HepG2 (cell line): ENCODE measurements at regions not wholly inside any gene's neighbourhood (a gene's known extent, or its start where the extent isn't known, plus 50 kb on each side); places are given as distances from the start of the nearest gene placed in this dataset.

Experiments
- ATAC-seq: fragments of 200-7000 bp; cut with Tn5 transposase; 3 replicates; pipeline ENCODE4 v1.9.1; 2020; ENCODE audit warnings: mild to moderate bottlenecking, moderate library complexity
- BruUV-seq: library from RNA; stranded (reverse); fragments of 400-500 nt; replicated peaks from 2 replicates; lab custom pipeline; 2021; lab: Mats Ljungman, UMichigan
- CTCF ChIA-PET: fragments of 300-600 bp; formaldehyde crosslinking; extraction: SDS; loops from one replicate; lab custom pipeline; 2021; ENCODE audit warnings: low total read pairs, inconsistent platforms, low intra/inter-chr PET ratio; lab: Yijun Ruan, JAX
- POLR2A ChIA-PET: fragments of 350-600 bp; sonication (Branson Sonifier 250); formaldehyde crosslinking; loops from one replicate; lab custom pipeline; 2020; ENCODE audit warnings: antibody characterized with exemption, inconsistent platforms; lab: Yijun Ruan, JAX
- DNase-seq: peaks from one replicate; pipeline ENCODE4 v3.0.0-alpha.2; 2015; ENCODE audit warnings: low spot score
- FAIRE-seq: peaks from 3 replicates; lab custom pipeline; 2011; peaks lifted over from hg19 to GRCh38; lab: Jason Lieb, UNC
- H2AFZ ChIP-seq: one replicate; pipeline ENCODE4 v1.6.1; 2011; ENCODE audit warnings: low read length, inconsistent platforms
- H3K27ac ChIP-seq: fragments of 300-600 bp; 3 replicates; pipeline ENCODE4 v1.8.0; 2011; ENCODE audit warnings: mixed run types, mild to moderate bottlenecking, mixed read lengths, low read length, inconsistent platforms; ENCODE audit not compliant: insufficient read depth; ENCODE audit errors: extremely low read length
- H3K27me3 ChIP-seq, 2 experiments: fragments of 200-600 bp in 1 of 2; 2 replicates in 1 of 2; 3 replicates in 1 of 2; pipeline versions ENCODE4 v1.6.0 to v1.8.0; 2011; ENCODE audit warnings: low read length in 2 of 2, mild to moderate bottlenecking in 2 of 2, moderate library complexity in 2 of 2, inconsistent platforms in 1 of 2; ENCODE audit not compliant: insufficient read depth in 2 of 2, control insufficient read depth in 1 of 2
- H3K36me3 ChIP-seq, 2 experiments: fragments of 200-600 bp in 1 of 2; replicated peaks in 1 of 2; 2 replicates in 1 of 2; 3 replicates in 1 of 2; pipeline versions ENCODE4 v1.5.1 to v1.8.0; 2011; ENCODE audit warnings: low read length in 2 of 2, inconsistent platforms in 1 of 2; ENCODE audit not compliant: insufficient read depth in 2 of 2, control insufficient read depth in 1 of 2
- H3K4me1 ChIP-seq: 2 replicates; pipeline ENCODE4 v1.5.1; 2012; ENCODE audit warnings: low read length, inconsistent platforms; ENCODE audit not compliant: insufficient read depth
- H3K4me2 ChIP-seq: 2 replicates; pipeline ENCODE4 v1.6.0; 2011; ENCODE audit warnings: low read depth, low read length, inconsistent platforms
- H3K4me3 ChIP-seq, 3 experiments: fragments of 200-600 bp in 1 of 3; sonication (generic), shearing (Covaris generic) in 1 of 3; replicated peaks in 1 of 3; 2 replicates each; pipeline ENCODE4 v1.5.1; 2011 to 2016; ENCODE audit warnings: low read length in 3 of 3, inconsistent platforms in 2 of 3, low read depth in 2 of 3, mild to moderate bottlenecking in 2 of 3, control low read depth in 1 of 3, mixed read lengths in 1 of 3; ENCODE audit not compliant: insufficient read depth in 1 of 3
- H3K79me2 ChIP-seq: one replicate; pipeline ENCODE4 v1.6.1; 2011; ENCODE audit warnings: low read length, inconsistent platforms; ENCODE audit not compliant: insufficient read depth
- H3K9ac ChIP-seq: 2 replicates; pipeline ENCODE4 v1.6.0; 2011; ENCODE audit warnings: mild to moderate bottlenecking, low read depth, low read length, inconsistent platforms; ENCODE audit not compliant: insufficient read depth
- H3K9me3 ChIP-seq: 2 replicates; pipeline ENCODE4 v1.5.1; 2012; ENCODE audit warnings: mild to moderate bottlenecking, low read length
- H4K20me1 ChIP-seq: 2 replicates; pipeline ENCODE4 v1.6.0; 2011; ENCODE audit warnings: inconsistent platforms, mild to moderate bottlenecking, low read length, moderate library complexity; ENCODE audit not compliant: insufficient read depth
- ARNT ChIP-seq: fragments of 450-650 bp; IDR thresholded peaks from 2 replicates; pipeline ENCODE4 v1.6.1; 2017
- ATRX ChIP-seq: sonication (generic); formaldehyde crosslinking; IDR thresholded peaks from 2 replicates; pipeline ENCODE4 v1.4.0; 2020; ENCODE audit warnings: missing genetic modification reagents, borderline replicate concordance
- BRD4 ChIP-seq: sonication (generic); formaldehyde crosslinking; IDR thresholded peaks from 2 replicates; pipeline ENCODE4 v1.4.0; 2020; ENCODE audit warnings: missing genetic modification reagents
- HHEX ChIP-seq: IDR thresholded peaks from 2 replicates; pipeline ENCODE4 v1.6.1; 2016; ENCODE audit warnings: control low read depth
- HNRNPUL1 ChIP-seq: fragments of 200-400 bp; formaldehyde crosslinking; IDR thresholded peaks from 2 replicates; pipeline ENCODE4 v1.6.1; 2017; ENCODE audit warnings: low read depth, mild to moderate bottlenecking, low read length, moderate library complexity
- JUN ChIP-seq: sonication (generic); formaldehyde crosslinking; IDR thresholded peaks from 2 replicates; pipeline ENCODE4 v1.4.0; 2020; ENCODE audit warnings: mild to moderate bottlenecking, missing genetic modification reagents
- MED8 ChIP-seq: sonication (generic); formaldehyde crosslinking; IDR thresholded peaks from 2 replicates; pipeline ENCODE4 v1.8.1; 2023; ENCODE audit warnings: mild to moderate bottlenecking, missing genetic modification reagents; ENCODE audit not compliant: insufficient replicate concordance
- NFRKB ChIP-seq: fragments of 450-650 bp; IDR thresholded peaks from 2 replicates; pipeline ENCODE4 v1.6.1; 2017
- PREB ChIP-seq: sonication (generic); formaldehyde crosslinking; IDR thresholded peaks from 2 replicates; pipeline ENCODE4 v1.4.0; 2020; ENCODE audit warnings: missing genetic modification reagents
- PRMT3 ChIP-seq: sonication (generic); formaldehyde crosslinking; IDR thresholded peaks from 2 replicates; pipeline ENCODE4 v1.8.1; 2022; ENCODE audit warnings: low read depth, mild to moderate bottlenecking, moderate library complexity, missing genetic modification reagents, borderline replicate concordance
- SMARCC2 ChIP-seq: fragments of 450-650 bp; IDR thresholded peaks from 2 replicates; pipeline ENCODE4 v1.6.1; 2017; ENCODE audit warnings: antibody characterized with exemption, mild to moderate bottlenecking
- TARDBP ChIP-seq: sonication (generic); formaldehyde crosslinking; IDR thresholded peaks from 2 replicates; pipeline ENCODE4 v1.8.0; 2022; ENCODE audit warnings: mild to moderate bottlenecking, missing genetic modification reagents
- THYN1 ChIP-seq: sonication (generic); formaldehyde crosslinking; IDR thresholded peaks from 2 replicates; pipeline ENCODE4 v1.8.1; 2023; ENCODE audit warnings: low read depth, mild to moderate bottlenecking, moderate library complexity, missing genetic modification reagents, borderline replicate concordance
- ZBTB1 ChIP-seq: sonication (generic); formaldehyde crosslinking; IDR thresholded peaks from 2 replicates; pipeline ENCODE4 v1.4.0; 2020; ENCODE audit warnings: missing genetic modification reagents, borderline replicate concordance
- ZBTB38 ChIP-seq: sonication (generic); formaldehyde crosslinking; IDR thresholded peaks from 2 replicates; pipeline ENCODE4 v1.5.1; 2020; ENCODE audit warnings: mild to moderate bottlenecking, missing genetic modification reagents
- ZNF142 ChIP-seq: sonication (generic); formaldehyde crosslinking; IDR thresholded peaks from 2 replicates; pipeline ENCODE4 v1.4.0; 2020; ENCODE audit warnings: missing genetic modification reagents
- ZNF446 ChIP-seq: sonication (generic); formaldehyde crosslinking; IDR thresholded peaks from 2 replicates; pipeline ENCODE4 v1.5.0; 2020; ENCODE audit warnings: mild to moderate bottlenecking, missing genetic modification reagents
- ZNF800 ChIP-seq: sonication (generic); formaldehyde crosslinking; IDR thresholded peaks from 2 replicates; pipeline ENCODE4 v1.4.0; 2020; ENCODE audit warnings: missing genetic modification reagents
- WGBS: methylation state at CpG from one replicate; pipeline ENCODE4 v1.1.6; 2017; ENCODE audit warnings: low lambda C conversion rate; 5-methylcytosine and 5-hydroxymethylcytosine counted together
- in situ Hi-C: cut with HindIII; loops from 2 replicates; pipeline ENCODE4 v1.10.0; 2017; ENCODE audit warnings: low pct_unique_long_range_greater_than_20kb; ENCODE audit not compliant: extremely low pct_ligation_motif_present
- intact Hi-C: fragments of 100-400 bp; cut with micrococcal nuclease; formaldehyde crosslinking; loops from one replicate; pipeline ENCODE4 v1.10.0; 2022; ENCODE audit not compliant: unreplicated experiment

GRCh38 chr5:103397739-103398581 is 139.4 kb downstream of the MACIR start:
- intact Hi-C loops: no loop called here
- no peak overlapping the region for H3K27ac ChIP-seq
- H3K9ac ChIP-seq: no peak overlapping the region
- no peak overlapping the region for H3K4me2 ChIP-seq
- ATAC-seq (no peak), FAIRE-seq (no peak), DNase-seq (no peak)
- H3K4me1 ChIP-seq: no peaks in the 10 kb centered on the region
- POLR2A ChIA-PET: no interaction called here
- in situ Hi-C loops: no loop called here
- WGBS: 57% methylated on average over 8 of the region's 8 CpGs
- H4K20me1 ChIP-seq: no peaks in the 10 kb centered on the region
- no peak overlapping the region for H2AFZ ChIP-seq
- no peaks in the 10 kb centered on the region for H3K27me3 ChIP-seq
- H3K9me3 ChIP-seq: no peaks in the 10 kb centered on the region
- no peaks in the 10 kb centered on the region for H3K79me2 ChIP-seq
- no peaks in the 10 kb centered on the region for H3K36me3 ChIP-seq
- H3K4me3 ChIP-seq: no peak overlapping the region
- BruUV-seq: no TSS peak
- CTCF ChIA-PET: no interaction called here
- TF ChIP-seq SMARCC2 (no peak), NFRKB (no peak), MED8 (CRISPR knock-in tag) (no peak), TARDBP (no peak), HNRNPUL1 (no peak), JUN (CRISPR knock-in tag) (no peak), ATRX (CRISPR knock-in tag) (no peak), BRD4 (CRISPR knock-in tag) (no peak), ZNF446 (no peak), ZBTB38 (no peak), ZBTB1 (CRISPR knock-in tag) (no peak), PRMT3 (CRISPR knock-in tag) (no peak), ZNF800 (CRISPR knock-in tag) (no peak), ARNT (no peak), THYN1 (CRISPR knock-in tag) (no peak), ZNF142 (CRISPR knock-in tag) (no peak), HHEX (CRISPR knock-in tag) (no peak), PREB (CRISPR knock-in tag) (no peak)
